B cell (primary cell): ENCODE measurements at regions not wholly inside any gene's neighbourhood (a gene's known extent, or its start where the extent isn't known, plus 50 kb on each side); places are given as distances from the start of the nearest gene placed in this dataset.

Experiments
- ATAC-seq: fragments of 200-7000 bp; cut with Tn5 transposase; one replicate; pipeline ENCODE4 v1.10.0; 2021; ENCODE audit warnings: low read depth, mild to moderate bottlenecking, moderate number of reproducible peaks, moderate library complexity
- CTCF ChIA-PET: fragments of 350-600 bp; sonication (Branson Sonifier 250); formaldehyde crosslinking; loops from one replicate; lab custom pipeline; 2021; ENCODE audit warnings: antibody characterized with exemption, inconsistent platforms; lab: Charles Lee
- POLR2A ChIA-PET: fragments of 350-600 bp; sonication (Branson Sonifier 250); formaldehyde crosslinking; loops from one replicate; lab custom pipeline; 2021; ENCODE audit warnings: antibody characterized with exemption; lab: Charles Lee
- DNase-seq: peaks from one replicate; pipeline ENCODE4 v3.0.0; 2013
- H2AFZ ChIP-seq: 2 replicates; pipeline ENCODE4 v1.6.1; 2012; ENCODE audit warnings: mild to moderate bottlenecking, low read depth, low read length; ENCODE audit not compliant: insufficient read depth, poor library complexity, severe bottlenecking
- H3K27ac ChIP-seq, 2 donors: 1 replicate in 1 of 2; 2 replicates in 1 of 2; pipeline ENCODE4 v1.5.1; 2012 to 2013; ENCODE audit warnings: low read length in 2 of 2, mild to moderate bottlenecking in 2 of 2, moderate library complexity in 1 of 2
- H3K27me3 ChIP-seq, 4 experiments: fragments of 200-600 bp in 1 of 4; sonication (generic) in 1 of 4; replicated peaks in 1 of 4; 1 replicate in 2 of 4; 2 replicates in 2 of 4; pipeline versions ENCODE4 v1.6.1 to v1.7.0; 2013 to 2016; ENCODE audit warnings: low read length in 3 of 4, mild to moderate bottlenecking in 2 of 4, mixed read lengths in 1 of 4, moderate library complexity in 1 of 4; ENCODE audit not compliant: insufficient read depth in 4 of 4, control insufficient read depth in 3 of 4; ENCODE audit errors: control extremely low read depth in 1 of 4
- H3K36me3 ChIP-seq, 2 experiments: replicated peaks in 1 of 2; 1 replicate in 1 of 2; 2 replicates in 1 of 2; pipeline versions ENCODE4 v1.6.1 to v1.7.1; 2013; ENCODE audit warnings: low read length in 1 of 2; ENCODE audit not compliant: insufficient read depth in 2 of 2, control insufficient read depth in 1 of 2; ENCODE audit errors: control extremely low read depth in 1 of 2, extremely low read depth in 1 of 2
- H3K4me1 ChIP-seq, 2 donors: fragments of 200-600 bp in 1 of 2; sonication (generic) in 1 of 2; 1 replicate in 1 of 2; 2 replicates in 1 of 2; pipeline versions ENCODE4 v1.5.1 to v1.6.1; 2013 to 2017; ENCODE audit warnings: low read length in 2 of 2; ENCODE audit not compliant: control insufficient read depth in 2 of 2, insufficient read depth in 2 of 2
- H3K4me2 ChIP-seq: replicated peaks from 2 replicates; pipeline ENCODE3; 2012; ENCODE audit warnings: mild to moderate bottlenecking, low read depth, low read length; ENCODE audit not compliant: poor library complexity, severe bottlenecking
- H3K4me3 ChIP-seq, 5 experiments: fragments of 200-600 bp in 1 of 5; sonication (generic) in 1 of 5; 1 replicate in 3 of 5; 2 replicates in 2 of 5; pipeline versions ENCODE4 v1.5.1 to v1.7.0; 2011 to 2016; ENCODE audit warnings: low read length in 4 of 5, mild to moderate bottlenecking in 4 of 5, low read depth in 2 of 5, control low read depth in 1 of 5, moderate library complexity in 1 of 5; ENCODE audit not compliant: insufficient read depth in 1 of 5; ENCODE audit errors: control extremely low read depth in 1 of 5, extremely low read depth in 1 of 5
- H3K79me2 ChIP-seq: fragments of 200-600 bp; sonication (generic); one replicate; pipeline ENCODE4 v1.6.0; 2016; ENCODE audit warnings: low read length; ENCODE audit not compliant: control insufficient read depth, insufficient read depth
- H3K9ac ChIP-seq: fragments of 200-600 bp; sonication (generic); 2 replicates; pipeline ENCODE4 v1.6.1; 2017; ENCODE audit warnings: mild to moderate bottlenecking, low read length, moderate library complexity
- H3K9me3 ChIP-seq, 3 donors: one replicate each; pipeline versions ENCODE4 v1.6.1 to v1.7.1; 2013; ENCODE audit warnings: low read length in 2 of 3; ENCODE audit not compliant: control insufficient read depth in 2 of 3, insufficient read depth in 1 of 3; ENCODE audit errors: control extremely low read depth in 1 of 3
- H4K20me1 ChIP-seq: 2 replicates; pipeline ENCODE4 v1.6.0; 2012; ENCODE audit warnings: mild to moderate bottlenecking, low read length; ENCODE audit not compliant: insufficient read depth, control insufficient read depth, poor library complexity, severe bottlenecking
- H3K27ac Mint-ChIP-seq: one replicate; pipeline ENCODE4 v1.8.0; 2021; ENCODE audit warnings: mixed read lengths
- H3K27me3 Mint-ChIP-seq: one replicate; pipeline ENCODE4 v1.8.0; 2021; ENCODE audit warnings: mixed read lengths
- H3K4me1 Mint-ChIP-seq: one replicate; pipeline ENCODE4 v1.8.0; 2021; ENCODE audit warnings: mixed read lengths
- H3K4me3 Mint-ChIP-seq: one replicate; pipeline ENCODE4 v1.8.0; 2021; ENCODE audit warnings: mixed read lengths
- H3K9me3 Mint-ChIP-seq: one replicate; pipeline ENCODE4 v1.8.0; 2022; ENCODE audit warnings: mixed read lengths; ENCODE audit not compliant: insufficient read depth
- CTCF ChIP-seq: fragments of 200-600 bp; IDR thresholded peaks from one replicate; pipeline ENCODE4 v1.8.0; 2022; ENCODE audit warnings: antibody characterized with exemption, mild to moderate bottlenecking
- EZH2 ChIP-seq: IDR thresholded peaks from 2 replicates; pipeline ENCODE4 v1.6.1; 2012; ENCODE audit warnings: borderline replicate concordance, low read depth, mild to moderate bottlenecking, moderate library complexity, low read length; ENCODE audit not compliant: insufficient read depth, poor library complexity, severe bottlenecking
- WGBS: methylation state at CpG from one replicate; pipeline ENCODE4 v1.1.5; 2013; ENCODE audit warnings: missing lambda C conversion rate; ENCODE audit not compliant: insufficient coverage; 5-methylcytosine and 5-hydroxymethylcytosine counted together
- intact Hi-C: fragments of 100-400 bp; cut with micrococcal nuclease; formaldehyde crosslinking; loops from one replicate; pipeline ENCODE4 v1.10.0; 2022

GRCh38 chr5:52069997-52070396, 686.7 kb downstream of the ISL1 start:
- Histone ChIP-seq H4K20me1 (no peaks in the 10 kb centered on the region), H3K36me3 (no peaks in the 10 kb centered on the region), H3K27me3 (no peaks in the 10 kb centered on the region), H3K4me1 (no peaks in the 10 kb centered on the region), H3K9me3 (peaks cover 0 to 4% (median 0%) of the 10 kb centered on the region in 3 donors), H3K9ac (no peak overlapping the region), H3K79me2 (no peaks in the 10 kb centered on the region), H2AFZ (no peak overlapping the region), H3K4me3 (no peak overlapping the region), H3K4me2 (no peak overlapping the region), H3K27ac (no peak overlapping the region)
- Mint-ChIP-seq H3K4me3 (no peak overlapping the region), H3K27ac (no peak overlapping the region), H3K9me3 (peaks cover 7% of the 10 kb centered on the region), H3K27me3 (no peaks in the 10 kb centered on the region), H3K4me1 (no peaks in the 10 kb centered on the region)
- intact Hi-C loops: no loop called here
- no peak for TF ChIP-seq EZH2
- TF ChIP-seq CTCF: no peak
- POLR2A ChIA-PET: no interaction called here
- ATAC-seq (no peak), DNase-seq (no peak)
- CTCF ChIA-PET: no interaction called here

- WGBS: no CpG with 5 or more reads among the region's 5 CpGs
- POLR2A ChIA-PET: no interaction called here
- H3K79me2 ChIP-seq: no peaks in the 10 kb centered on the region
Observed at GRCh38 chr5:52073993-52074689, 690.9 kb downstream of the ISL1 start.

More at GRCh38 chr5:52073993-52074689, 690.9 kb downstream of the ISL1 start:
- Histone ChIP-seq H3K9me3 (no peaks in the 10 kb centered on the region), H3K4me1 (no peaks in the 10 kb centered on the region), H3K27me3 (no peaks in the 10 kb centered on the region), H3K4me3 (no peak overlapping the region), H3K27ac (no peak overlapping the region), H3K36me3 (no peaks in the 10 kb centered on the region), H2AFZ (no peak overlapping the region), H3K4me2 (no peak overlapping the region), H3K9ac (no peak overlapping the region), H4K20me1 (no peaks in the 10 kb centered on the region)
- Mint-ChIP-seq H3K27ac (no peak overlapping the region), H3K9me3 (peaks cover 3% of the 10 kb centered on the region), H3K27me3 (no peaks in the 10 kb centered on the region), H3K4me1 (no peaks in the 10 kb centered on the region), H3K4me3 (no peak overlapping the region)
- CTCF ChIA-PET: no interaction called here
- DNase-seq: no peak
- intact Hi-C loops: no loop called here
- TF ChIP-seq EZH2 (no peak), CTCF (no peak)
- no peak for ATAC-seq
